Epidermal melanocyte (primary cell): ENCODE measurements at regions not wholly inside any gene's neighbourhood (a gene's known extent, or its start where the extent isn't known, plus 50 kb on each side); places are given as distances from the start of the nearest gene placed in this dataset.

Source experiments
- DNase-seq: peaks from one replicate; pipeline ENCODE4 v3.0.0; 2011; ENCODE audit warnings: low spot score; ENCODE audit not compliant: insufficient read length

GRCh38 chr1:218024211-218024720 is 260.8 kb upstream of the RRP15 start:
- no peak for DNase-seq

GRCh38 chr1:218025454-218025853 is 259.6 kb upstream of the RRP15 start:
- DNase-seq: no peak

GRCh38 chr1:218027152-218027551 is 257.9 kb upstream of the RRP15 start:
- DNase-seq: no peak

- no peak for DNase-seq
These were observed 254.2 kb upstream of the RRP15 start for GRCh38 chr1:218030846-218031245.

- DNase-seq: no peak
These were observed 253.2 kb upstream of the RRP15 start for GRCh38 chr1:218031901-218032300.

GRCh38 chr1:218034468-218034867 is 250.6 kb upstream of the RRP15 start:
- no peak for DNase-seq

GRCh38 chr1:218048828-218049420 is 236.2 kb upstream of the RRP15 start:
- DNase-seq: no peak

- DNase-seq: no peak
These were observed 235.5 kb upstream of the RRP15 start for GRCh38 chr1:218049641-218050040.

GRCh38 chr1:218058730-218059129 is 226.4 kb upstream of the RRP15 start:
- no peak for DNase-seq

- DNase-seq: no peak
These were observed 220.7 kb upstream of the RRP15 start for GRCh38 chr1:218064426-218064825.

GRCh38 chr1:218066332-218066731 is 218.8 kb upstream of the RRP15 start:
- no peak for DNase-seq

GRCh38 chr1:218068241-218068640 is 216.9 kb upstream of the RRP15 start:
- no peak for DNase-seq

- no peak for DNase-seq
These were observed 215.9 kb upstream of the RRP15 start for GRCh38 chr1:218069180-218069579.

GRCh38 chr1:218073062-218073461 is 212.0 kb upstream of the RRP15 start:
- no peak for DNase-seq

GRCh38 chr1:218078916-218079315 is 206.2 kb upstream of the RRP15 start:
- no peak for DNase-seq

GRCh38 chr1:218079347-218079746 is 205.7 kb upstream of the RRP15 start:
- DNase-seq: no peak

- DNase-seq: no peak
These were observed 205.3 kb upstream of the RRP15 start for GRCh38 chr1:218079820-218080219.

- DNase-seq: no peak
These were observed 204.2 kb upstream of the RRP15 start for GRCh38 chr1:218080863-218081262.

GRCh38 chr1:218081358-218081757 is 203.7 kb upstream of the RRP15 start:
- DNase-seq: no peak

GRCh38 chr1:218090459-218090858 is 194.6 kb upstream of the RRP15 start:
- DNase-seq: no peak

GRCh38 chr1:218101409-218101808 is 183.7 kb upstream of the RRP15 start:
- no peak for DNase-seq

GRCh38 chr1:218108034-218108433 is 177.1 kb upstream of the RRP15 start:
- DNase-seq: no peak

GRCh38 chr1:218112862-218113261 is 172.2 kb upstream of the RRP15 start:
- DNase-seq: no peak

- DNase-seq: no peak
These were observed 161.1 kb upstream of the RRP15 start for GRCh38 chr1:218123968-218124367.
